SK-N-SH treated with all-trans-retinoic acid at 6 μM for 48 hours (cell line): ENCODE measurements at regions not wholly inside any gene's neighbourhood (a gene's known extent, or its start where the extent isn't known, plus 50 kb on each side); places are given as distances from the start of the nearest gene placed in this dataset.

Experiments
- ATAC-seq: fragments of 200-7000 bp; cut with Tn5 transposase; 3 replicates; pipeline ENCODE4 v1.9.1; 2020; ENCODE audit warnings: mild to moderate bottlenecking, moderate library complexity
- ARNTL ChIP-seq: fragments of 450-650 bp; formaldehyde crosslinking; IDR thresholded peaks from 2 replicates; pipeline ENCODE4 v1.5.0; 2020; ENCODE audit warnings: low read depth, mild to moderate bottlenecking, moderate library complexity, borderline replicate concordance
- BACH2 ChIP-seq: fragments of 250-450 bp; sonication (Bioruptor Pico); IDR thresholded peaks from 2 replicates; pipeline ENCODE4 v1.9.0; 2021; ENCODE audit warnings: mild to moderate bottlenecking, borderline replicate concordance
- CREB5 ChIP-seq: fragments of 250-450 bp; sonication (Bioruptor Pico); IDR thresholded peaks from 2 replicates; pipeline ENCODE4 v1.5.1; 2020; ENCODE audit warnings: low read depth, mild to moderate bottlenecking, moderate library complexity
- CSDC2 ChIP-seq: fragments of 250-450 bp; sonication (Bioruptor Pico); IDR thresholded peaks from 2 replicates; pipeline ENCODE4 v1.5.0; 2020; ENCODE audit warnings: mild to moderate bottlenecking, moderate library complexity
- CSRNP3 ChIP-seq: fragments of 250-450 bp; sonication (Bioruptor Pico); IDR thresholded peaks from 2 replicates; pipeline ENCODE4 v1.5.1; 2021; ENCODE audit warnings: mild to moderate bottlenecking, moderate library complexity
- ESRRG ChIP-seq: fragments of 250-450 bp; sonication (Bioruptor Pico); IDR thresholded peaks from 2 replicates; pipeline ENCODE4 v1.6.1; 2021; ENCODE audit warnings: mild to moderate bottlenecking
- GLIS3 ChIP-seq: fragments of 250-450 bp; sonication (Bioruptor Pico); IDR thresholded peaks from 2 replicates; pipeline ENCODE4 v1.5.0; 2020; ENCODE audit warnings: mild to moderate bottlenecking, moderate library complexity
- ISL1 ChIP-seq: fragments of 250-450 bp; sonication (Bioruptor Pico); IDR thresholded peaks from 2 replicates; pipeline ENCODE4 v2.1.2; 2022; ENCODE audit warnings: mild to moderate bottlenecking, moderate library complexity
- OSR1 ChIP-seq: fragments of 250-450 bp; sonication (Bioruptor Pico); IDR thresholded peaks from 2 replicates; pipeline ENCODE4 v1.8.0; 2022; ENCODE audit warnings: moderate library complexity, mild to moderate bottlenecking, inconsistent platforms
- PATZ1 ChIP-seq: fragments of 250-450 bp; sonication (Bioruptor Pico); IDR thresholded peaks from 2 replicates; pipeline ENCODE4 v1.8.0; 2020; ENCODE audit warnings: mild to moderate bottlenecking, moderate library complexity, borderline replicate concordance
- POU6F1 ChIP-seq: fragments of 250-450 bp; sonication (Bioruptor Pico); IDR thresholded peaks from 2 replicates; pipeline ENCODE4 v1.8.0; 2021; ENCODE audit warnings: low read depth, mild to moderate bottlenecking, moderate library complexity, borderline replicate concordance
- PPARA ChIP-seq: fragments of 250-450 bp; sonication (Bioruptor Pico); IDR thresholded peaks from 2 replicates; pipeline ENCODE4 v1.5.0; 2020; ENCODE audit warnings: mild to moderate bottlenecking, borderline replicate concordance
- RARB ChIP-seq: fragments of 250-450 bp; sonication (Bioruptor Pico); IDR thresholded peaks from 2 replicates; pipeline ENCODE4 v1.8.0; 2021; ENCODE audit warnings: mild to moderate bottlenecking, moderate library complexity
- SNAI2 ChIP-seq: fragments of 250-450 bp; sonication (Bioruptor Pico); IDR thresholded peaks from 2 replicates; pipeline ENCODE4 v1.5.0; 2020; ENCODE audit warnings: mild to moderate bottlenecking, moderate library complexity
- TCF4 ChIP-seq: fragments of 250-450 bp; sonication (Bioruptor Pico); IDR thresholded peaks from 2 replicates; pipeline ENCODE4 v1.8.0; 2021; ENCODE audit warnings: mild to moderate bottlenecking, moderate library complexity, borderline replicate concordance
- TOX ChIP-seq: fragments of 250-450 bp; sonication (Bioruptor Pico); IDR thresholded peaks from 2 replicates; pipeline ENCODE4 v1.8.0; 2021; ENCODE audit warnings: mild to moderate bottlenecking, moderate library complexity, borderline replicate concordance
- TSHZ2 ChIP-seq: fragments of 250-450 bp; sonication (Bioruptor Pico); IDR thresholded peaks from 2 replicates; pipeline ENCODE4 v1.5.0; 2020; ENCODE audit warnings: mild to moderate bottlenecking, moderate library complexity
- ZC3H10 ChIP-seq: fragments of 250-450 bp; sonication (Bioruptor Pico); IDR thresholded peaks from 2 replicates; pipeline ENCODE4 v1.5.1; 2021; ENCODE audit warnings: mild to moderate bottlenecking, moderate library complexity
- ZFP3 ChIP-seq: fragments of 250-450 bp; sonication (Bioruptor Pico); IDR thresholded peaks from 2 replicates; pipeline ENCODE4 v1.5.0; 2020; ENCODE audit warnings: mild to moderate bottlenecking, moderate library complexity
- ZFP30 ChIP-seq: fragments of 450-650 bp; formaldehyde crosslinking; IDR thresholded peaks from 2 replicates; pipeline ENCODE4 v1.5.0; 2022; ENCODE audit warnings: mild to moderate bottlenecking, moderate library complexity
- ZNF565 ChIP-seq: fragments of 450-650 bp; formaldehyde crosslinking; conservative IDR thresholded peaks from 2 replicates; pipeline ENCODE4 v1.5.0; 2020; ENCODE audit warnings: low read depth, mild to moderate bottlenecking, moderate library complexity
- ZNF70 ChIP-seq: fragments of 450-650 bp; formaldehyde crosslinking; IDR thresholded peaks from 2 replicates; pipeline ENCODE4 v1.5.0; 2020; ENCODE audit warnings: mild to moderate bottlenecking, moderate library complexity
- ZNF8 ChIP-seq: fragments of 450-650 bp; formaldehyde crosslinking; IDR thresholded peaks from 2 replicates; pipeline ENCODE4 v1.5.0; 2020; ENCODE audit warnings: mild to moderate bottlenecking, moderate library complexity

- TF ChIP-seq ZFP3 (CRISPR knock-in tag) (no peak), TCF4 (CRISPR knock-in tag) (no peak), ARNTL (CRISPR knock-in tag) (no peak), PATZ1 (CRISPR knock-in tag) (no peak)
- ATAC-seq = no peak
These were observed 375.9 kb downstream of the NXPH1 start for GRCh38 chr7:8809320-8809719.

- ATAC-seq = no peak
- no peak for TF ChIP-seq BACH2 (CRISPR knock-in tag)
- no peak for TF ChIP-seq TOX (CRISPR knock-in tag)
- TF ChIP-seq CREB5 (CRISPR knock-in tag) = peak; percentile 72; the same call in 1 of the 2 replicates
- TF ChIP-seq ZNF70 (CRISPR knock-in tag) = no peak
- TF ChIP-seq ESRRG (CRISPR knock-in tag) = no peak
- TF ChIP-seq ZFP30 = no peak
- TF ChIP-seq PPARA (CRISPR knock-in tag) = no peak
- TF ChIP-seq PATZ1 (CRISPR knock-in tag) = no peak; the same call in 1 of the 2 replicates
- peak; percentile 96 for TF ChIP-seq ISL1 (CRISPR knock-in tag)
- TF ChIP-seq CSDC2 (CRISPR knock-in tag) = no peak
- TF ChIP-seq ZNF565 = no peak
- no peak for TF ChIP-seq ARNTL (CRISPR knock-in tag)
- TF ChIP-seq ZC3H10 (CRISPR knock-in tag) = no peak
- 0 out of 2 replicates have a peak, but pooled peaks have one; percentile 26 for TF ChIP-seq GLIS3 (CRISPR knock-in tag)
- peak; percentile 54 for TF ChIP-seq SNAI2 (CRISPR knock-in tag)
- no peak for TF ChIP-seq POU6F1 (CRISPR knock-in tag)
- no peak for TF ChIP-seq OSR1
- peak; percentile 37; the same call in 1 of the 2 replicates for TF ChIP-seq TCF4 (CRISPR knock-in tag)
- 0 out of 2 replicates have a peak, but pooled peaks have one; percentile 48 for TF ChIP-seq TSHZ2 (CRISPR knock-in tag)
- no peak for TF ChIP-seq ZNF8
- no peak for TF ChIP-seq CSRNP3 (CRISPR knock-in tag)
- no peak for TF ChIP-seq RARB (CRISPR knock-in tag)
- no peak for TF ChIP-seq ZFP3 (CRISPR knock-in tag)
These were observed 384.1 kb downstream of the NXPH1 start for GRCh38 chr7:8817448-8818036.
